ENCODE measurements at regions not wholly inside any gene's neighbourhood (a gene's known extent, or its start where the extent isn't known, plus 50 kb on each side); places are given as distances from the start of the nearest gene placed in this dataset.

DNA sequence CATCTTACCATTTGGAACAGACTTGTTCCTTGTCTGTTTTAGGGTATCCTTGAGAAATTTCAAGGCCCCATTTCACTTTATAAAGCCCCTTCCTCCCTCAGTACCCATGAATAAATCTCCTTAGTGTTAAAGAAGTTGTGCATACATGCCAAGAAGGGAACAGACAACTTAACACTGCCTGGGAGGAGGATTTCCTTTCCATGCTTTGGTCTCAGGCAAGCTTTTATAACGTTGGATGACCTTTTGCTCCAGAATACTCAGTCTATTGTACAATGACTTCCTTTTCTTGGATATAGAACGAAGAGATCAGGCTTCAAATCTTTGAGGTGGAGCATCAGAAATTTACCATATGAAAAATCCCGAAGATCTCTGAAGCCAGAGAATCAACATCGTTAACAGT, 551.4 kb downstream of the PRKD1 start:
- ChIA-PET POLR2A (no interaction called here), CTCF (no interaction called here)
- TF ChIP-seq, protein P1, sequence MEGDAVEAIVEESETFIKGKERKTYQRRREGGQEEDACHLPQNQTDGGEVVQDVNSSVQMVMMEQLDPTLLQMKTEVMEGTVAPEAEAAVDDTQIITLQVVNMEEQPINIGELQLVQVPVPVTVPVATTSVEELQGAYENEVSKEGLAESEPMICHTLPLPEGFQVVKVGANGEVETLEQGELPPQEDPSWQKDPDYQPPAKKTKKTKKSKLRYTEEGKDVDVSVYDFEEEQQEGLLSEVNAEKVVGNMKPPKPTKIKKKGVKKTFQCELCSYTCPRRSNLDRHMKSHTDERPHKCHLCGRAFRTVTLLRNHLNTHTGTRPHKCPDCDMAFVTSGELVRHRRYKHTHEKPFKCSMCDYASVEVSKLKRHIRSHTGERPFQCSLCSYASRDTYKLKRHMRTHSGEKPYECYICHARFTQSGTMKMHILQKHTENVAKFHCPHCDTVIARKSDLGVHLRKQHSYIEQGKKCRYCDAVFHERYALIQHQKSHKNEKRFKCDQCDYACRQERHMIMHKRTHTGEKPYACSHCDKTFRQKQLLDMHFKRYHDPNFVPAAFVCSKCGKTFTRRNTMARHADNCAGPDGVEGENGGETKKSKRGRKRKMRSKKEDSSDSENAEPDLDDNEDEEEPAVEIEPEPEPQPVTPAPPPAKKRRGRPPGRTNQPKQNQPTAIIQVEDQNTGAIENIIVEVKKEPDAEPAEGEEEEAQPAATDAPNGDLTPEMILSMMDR (IDR thresholded peaks at IDR 0.05; ENCODE audit: control extremely low read depth, extremely low read depth, low read depth, missing control alignments) = no peak
- no peak for DNase-seq (ENCODE audit: extremely low spot score)

DNA sequence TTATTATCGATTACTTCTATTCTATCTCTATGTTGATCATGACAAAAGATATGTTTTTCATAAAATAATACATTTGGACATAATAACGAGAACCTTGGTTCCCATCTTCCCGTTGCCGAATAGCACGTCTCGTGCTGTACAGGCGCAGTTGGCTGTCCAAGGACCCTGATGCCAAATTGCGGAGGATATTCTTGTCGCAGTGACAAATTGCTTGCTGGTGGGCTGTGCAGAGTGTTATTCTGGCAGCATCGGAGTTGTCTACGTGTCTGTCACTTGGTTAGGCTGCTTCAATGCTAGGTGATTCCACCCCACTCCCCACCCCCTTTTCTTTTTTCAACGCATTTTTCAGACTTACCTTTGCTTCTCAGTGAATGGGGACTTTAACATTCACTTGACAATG, 546.8 kb downstream of the PRKD1 start:
- TF ChIP-seq, protein P1 (IDR thresholded peaks at IDR 0.05; ENCODE audit: control extremely low read depth, extremely low read depth, low read depth, missing control alignments) = no peak
- ChIA-PET POLR2A (no interaction called here), CTCF (no interaction called here)
- no peak for DNase-seq (ENCODE audit: extremely low spot score)

DNA sequence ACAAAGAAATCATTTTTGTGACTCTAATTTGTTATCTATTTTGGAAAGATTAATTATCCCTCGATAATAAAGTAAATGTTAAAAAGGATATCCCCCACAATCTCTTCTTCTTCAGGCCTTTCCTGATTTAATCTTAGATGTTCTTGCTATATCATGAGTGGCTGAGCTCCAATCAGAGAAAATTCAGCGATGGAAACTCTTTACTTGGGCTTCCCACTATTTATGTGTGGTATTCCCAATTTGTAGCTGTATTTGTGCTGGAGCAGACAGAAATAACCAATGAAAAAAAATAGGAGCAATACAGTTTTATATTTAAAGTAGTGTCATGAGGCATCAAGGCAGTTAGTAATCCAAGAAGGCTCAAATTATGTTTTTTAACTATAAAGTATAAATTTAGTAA, 539.1 kb downstream of the PRKD1 start:
- TF ChIP-seq, protein P1 (IDR thresholded peaks at IDR 0.05; ENCODE audit: control extremely low read depth, extremely low read depth, low read depth, missing control alignments) = no peak
- ChIA-PET POLR2A (no interaction called here), CTCF (no interaction called here)
- no peak for DNase-seq (ENCODE audit: extremely low spot score)

DNA sequence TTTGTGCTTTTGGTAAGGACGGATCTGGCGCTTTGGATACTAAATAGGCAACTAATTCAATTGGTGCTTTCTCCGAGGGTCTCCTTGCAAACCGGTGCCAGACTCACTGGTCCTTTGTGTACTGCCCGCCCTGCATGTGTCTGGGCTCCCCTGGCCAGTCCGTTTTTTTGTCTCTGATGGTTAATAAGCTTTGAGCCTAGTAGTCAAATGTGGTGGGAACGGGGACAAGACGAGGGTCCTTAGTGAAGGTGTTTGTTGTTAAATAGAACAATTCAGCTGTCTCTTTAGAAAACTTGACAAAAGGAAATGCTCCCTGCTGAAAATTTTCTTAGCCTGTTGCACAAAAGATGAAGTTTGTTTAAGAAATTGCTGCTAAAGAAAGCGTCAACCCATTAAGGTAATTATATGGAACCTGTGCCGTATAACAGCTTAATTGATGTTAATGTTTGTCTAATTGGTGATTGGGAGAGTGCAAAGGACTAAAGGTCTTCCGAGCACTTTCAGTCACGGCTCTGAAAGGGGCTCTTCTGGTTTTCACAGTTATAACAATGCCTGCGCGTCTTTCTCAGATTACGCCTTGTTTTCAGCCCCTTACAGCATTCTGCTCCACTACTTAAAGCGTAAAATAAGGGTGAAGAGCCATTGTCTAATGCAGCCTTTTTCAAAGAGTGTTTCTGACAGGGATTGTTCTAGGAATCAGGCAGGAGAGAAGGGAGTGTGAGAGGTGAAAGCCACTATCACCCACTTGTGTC, 537.4 kb downstream of the PRKD1 start:
- ChIA-PET CTCF (interaction anchor here (1.4 kb wide), 1 partner anchor 10 kb away, joined by 4 read pairs; no protein-coding TSS in a partner anchor), POLR2A (no interaction called here)
- TF ChIP-seq, protein P1 (IDR thresholded peaks at IDR 0.05; ENCODE audit: control extremely low read depth, extremely low read depth, low read depth, missing control alignments) = no peak
- DNase-seq (ENCODE audit: extremely low spot score) = no peak

DNA sequence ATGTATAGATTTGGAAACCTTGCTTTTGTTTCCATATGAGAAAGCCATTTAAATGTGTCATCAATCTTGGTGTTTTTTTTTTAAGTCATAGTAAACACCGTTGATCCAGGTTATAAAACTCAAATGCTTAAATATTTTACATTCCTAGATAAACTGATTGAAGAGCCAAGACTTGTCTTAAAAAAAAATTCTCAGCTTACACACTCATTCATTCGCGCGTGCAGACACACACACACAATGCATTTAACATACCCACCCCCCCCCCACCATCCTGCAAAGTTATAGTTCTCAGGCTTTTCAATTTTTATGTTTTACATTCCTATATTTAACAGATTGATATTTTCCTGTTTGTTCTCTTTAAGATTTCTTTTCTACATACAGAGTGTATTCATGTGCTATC, 536.4 kb downstream of the PRKD1 start:
- TF ChIP-seq, protein P1 (IDR thresholded peaks at IDR 0.05; ENCODE audit: control extremely low read depth, extremely low read depth, low read depth, missing control alignments) = no peak
- ChIA-PET POLR2A (no interaction called here), CTCF (no interaction called here)
- no peak for DNase-seq (ENCODE audit: extremely low spot score)

DNA sequence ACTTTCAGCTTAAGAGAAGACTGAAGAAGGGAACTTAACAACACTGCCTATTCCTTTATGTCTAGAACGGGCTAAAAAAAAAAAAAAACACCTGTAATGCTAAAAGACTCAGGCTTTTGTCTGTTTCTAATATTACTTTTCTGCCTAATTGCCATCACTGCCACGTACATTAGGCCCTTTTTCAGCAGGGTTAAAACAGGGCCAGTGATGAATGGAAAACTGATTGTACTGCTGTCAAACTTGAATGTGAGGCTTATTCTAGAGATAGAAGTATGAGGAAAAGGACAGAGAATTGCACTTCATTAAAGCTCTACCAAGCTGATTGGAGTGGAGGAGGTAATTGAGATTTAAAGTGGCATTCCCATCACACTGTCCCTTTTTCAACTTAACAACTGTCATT, 535.8 kb downstream of the PRKD1 start:
- TF ChIP-seq, protein P1 (IDR thresholded peaks at IDR 0.05; ENCODE audit: control extremely low read depth, extremely low read depth, low read depth, missing control alignments) = no peak
- ChIA-PET CTCF (no interaction called here), POLR2A (no interaction called here)
- no peak for DNase-seq (ENCODE audit: extremely low spot score)

Measured in GM10248 (cell line).